ENCODE measurements at regions not wholly inside any gene's neighbourhood (a gene's known extent, or its start where the extent isn't known, plus 50 kb on each side); places are given as distances from the start of the nearest gene placed in this dataset.

GRCh38 chr19:28972058-28972852, 240.7 kb downstream of the UQCRFS1 start:
- Histone ChIP-seq H3K4me2 (no peak overlapping the region), H3K4me3 (no peak overlapping the region), H3K9me3 (no peaks in the 10 kb centered on the region), H4K20me1 (no peaks in the 10 kb centered on the region), H3K4me1 (peaks cover 1% of the 10 kb centered on the region), H3K27ac (no peak overlapping the region), H3K36me3 (no peaks in the 10 kb centered on the region), H3K9ac (no peak overlapping the region), H3K27me3 (no peaks in the 10 kb centered on the region)
- no peak for TF ChIP-seq Cebpa-rat (IDR thresholded peaks at IDR 0.05)

- H3K4me2 ChIP-seq: no peak overlapping the region
- peaks cover 9% of the 10 kb centered on the region for H3K4me1 ChIP-seq
- no peaks in the 10 kb centered on the region for H3K36me3 ChIP-seq
- H3K9ac ChIP-seq: no peak overlapping the region
- H3K9me3 ChIP-seq: no peaks in the 10 kb centered on the region
- no peaks in the 10 kb centered on the region for H3K27me3 ChIP-seq
- no peak overlapping the region for H3K4me3 ChIP-seq
- H4K20me1 ChIP-seq: no peaks in the 10 kb centered on the region
- H3K27ac ChIP-seq: no peak overlapping the region
- no peak for TF ChIP-seq Cebpa-rat (IDR thresholded peaks at IDR 0.05)
Measured at GRCh38 chr19:28971513-28971912, 241.4 kb downstream of the UQCRFS1 start.

- H3K9me3 ChIP-seq: no peaks in the 10 kb centered on the region
- H3K9ac ChIP-seq: no peak overlapping the region
- H3K4me3 ChIP-seq: no peak overlapping the region
- H4K20me1 ChIP-seq: no peaks in the 10 kb centered on the region
- no peak overlapping the region for H3K27ac ChIP-seq
- H3K4me1 ChIP-seq: peaks cover 13% of the 10 kb centered on the region
- H3K27me3 ChIP-seq: no peaks in the 10 kb centered on the region
- H3K36me3 ChIP-seq: no peaks in the 10 kb centered on the region
- no peak for TF ChIP-seq Cebpa-rat (IDR thresholded peaks at IDR 0.05)
- H3K4me2 ChIP-seq: no peak overlapping the region
Measured at GRCh38 chr19:28971049-28971448, 241.9 kb downstream of the UQCRFS1 start.

GRCh38 chr19:28968721-28969120, 244.2 kb downstream of the UQCRFS1 start:
- Histone ChIP-seq H3K9me3 (no peaks in the 10 kb centered on the region), H3K4me2 (no peak overlapping the region), H3K27ac (no peak overlapping the region), H3K4me1 (peaks cover 13% of the 10 kb centered on the region), H3K9ac (no peak overlapping the region), H3K4me3 (no peak overlapping the region), H4K20me1 (no peaks in the 10 kb centered on the region), H3K27me3 (no peaks in the 10 kb centered on the region), H3K36me3 (no peaks in the 10 kb centered on the region)
- TF ChIP-seq Cebpa-rat (IDR thresholded peaks at IDR 0.05): no peak

- H3K9me3 ChIP-seq: no peaks in the 10 kb centered on the region
- H3K27me3 ChIP-seq: no peaks in the 10 kb centered on the region
- H3K4me2 ChIP-seq: peak overlapping the region; percentile 47
- no peak overlapping the region for H3K4me3 ChIP-seq
- no peak overlapping the region for H3K27ac ChIP-seq
- no peaks in the 10 kb centered on the region for H3K36me3 ChIP-seq
- H4K20me1 ChIP-seq: no peaks in the 10 kb centered on the region
- no peak for TF ChIP-seq Cebpa-rat (IDR thresholded peaks at IDR 0.05)
- no peak overlapping the region for H3K9ac ChIP-seq
- peaks cover 13% of the 10 kb centered on the region for H3K4me1 ChIP-seq
Measured at GRCh38 chr19:28966737-28967399, 246.1 kb downstream of the UQCRFS1 start.

GRCh38 chr19:28964500-28964899, 248.5 kb downstream of the UQCRFS1 start:
- Histone ChIP-seq H3K4me1 (peaks cover 13% of the 10 kb centered on the region), H3K36me3 (no peaks in the 10 kb centered on the region), H3K9me3 (no peaks in the 10 kb centered on the region), H4K20me1 (no peaks in the 10 kb centered on the region), H3K9ac (no peak overlapping the region), H3K4me2 (no peak overlapping the region), H3K27ac (no peak overlapping the region), H3K27me3 (no peaks in the 10 kb centered on the region), H3K4me3 (no peak overlapping the region)
- TF ChIP-seq Cebpa-rat (IDR thresholded peaks at IDR 0.05): no peak

GRCh38 chr19:28963486-28964250, 249.3 kb downstream of the UQCRFS1 start:
- Histone ChIP-seq H3K9ac (no peak overlapping the region), H3K4me3 (no peak overlapping the region), H3K4me1 (peaks cover 13% of the 10 kb centered on the region), H3K36me3 (no peaks in the 10 kb centered on the region), H3K4me2 (no peak overlapping the region), H3K27ac (no peak overlapping the region), H3K9me3 (no peaks in the 10 kb centered on the region), H3K27me3 (no peaks in the 10 kb centered on the region), H4K20me1 (no peaks in the 10 kb centered on the region)
- TF ChIP-seq Cebpa-rat (IDR thresholded peaks at IDR 0.05): no peak

- H3K27me3 ChIP-seq: no peaks in the 10 kb centered on the region
Measured at GRCh38 chr19:28961772-28962500, 251.0 kb downstream of the UQCRFS1 start.

GRCh38 chr19:28960986-28961705, 251.8 kb downstream of the UQCRFS1 start:
- Histone ChIP-seq H4K20me1 (no peaks in the 10 kb centered on the region), H3K27me3 (no peaks in the 10 kb centered on the region), H3K36me3 (no peaks in the 10 kb centered on the region), H3K4me1 (peaks cover under 1% of the 10 kb centered on the region; the same call in 1 of the 2 replicates), H3K27ac (no peak overlapping the region), H3K4me3 (no peak overlapping the region), H3K9ac (no peak overlapping the region), H3K4me2 (no peak overlapping the region), H3K9me3 (no peaks in the 10 kb centered on the region)
- TF ChIP-seq Cebpa-rat (IDR thresholded peaks at IDR 0.05): no peak

More at GRCh38 chr19:28961772-28962500, 251.0 kb downstream of the UQCRFS1 start:
- no peak for TF ChIP-seq Cebpa-rat (IDR thresholded peaks at IDR 0.05)
- Histone ChIP-seq H3K9ac (no peak overlapping the region), H3K9me3 (no peaks in the 10 kb centered on the region), H3K27ac (no peak overlapping the region), H3K4me1 (peaks cover 8% of the 10 kb centered on the region), H3K4me2 (no peak overlapping the region), H4K20me1 (no peaks in the 10 kb centered on the region), H3K36me3 (no peaks in the 10 kb centered on the region), H3K4me3 (no peak overlapping the region)
